ENCODE measurements at regions not wholly inside any gene's neighbourhood (a gene's known extent, or its start where the extent isn't known, plus 50 kb on each side); places are given as distances from the start of the nearest gene placed in this dataset.

DNA sequence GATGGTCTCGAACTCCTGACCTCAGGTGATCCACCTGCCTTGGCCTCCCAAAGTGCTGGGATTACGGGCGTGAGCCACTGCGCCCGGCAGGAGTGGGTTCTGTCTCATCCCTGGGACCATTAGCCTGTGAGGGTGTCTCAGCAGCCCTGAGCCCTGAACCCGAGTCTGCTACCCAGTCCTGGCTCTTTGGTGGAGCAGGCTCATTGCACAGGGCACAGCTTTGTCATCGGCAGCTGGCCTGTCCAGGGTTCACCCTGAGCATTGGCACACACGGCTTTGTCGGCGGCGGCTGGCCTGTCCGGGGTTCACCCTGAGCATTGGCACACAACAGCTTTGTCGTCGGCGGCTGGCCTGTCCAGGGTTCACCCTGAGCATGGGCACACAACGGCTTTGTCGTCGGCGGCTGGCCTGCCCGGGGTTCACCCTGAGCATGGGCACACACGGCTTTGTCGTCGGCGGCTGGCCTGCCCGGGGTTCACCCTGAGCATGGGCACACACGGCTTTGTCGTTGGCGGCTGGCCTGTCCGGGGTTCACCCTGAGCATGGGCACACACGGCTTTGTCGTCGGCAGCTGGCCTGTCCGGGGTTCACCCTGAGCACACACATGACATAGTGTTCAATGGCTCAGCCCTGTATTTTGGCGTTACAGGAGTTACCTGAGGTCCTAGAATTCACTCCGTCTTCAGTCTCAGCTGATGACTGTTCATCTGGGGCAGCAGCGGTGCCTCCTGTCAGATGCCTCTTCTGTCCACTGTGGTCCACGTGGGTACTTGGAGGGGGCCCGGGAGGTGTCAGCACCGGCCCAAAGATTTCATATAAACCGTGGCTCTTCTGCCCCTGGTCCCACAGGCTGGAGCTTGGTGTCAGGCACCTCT lies 1082.5 kb downstream of the BRD1 start:
- ATAC-seq (ENCODE audit: low FRiP score) (no peak), DNase-seq (ENCODE audit: low spot score) (peak; percentile 12)
- TF ChIP-seq, protein P1, sequence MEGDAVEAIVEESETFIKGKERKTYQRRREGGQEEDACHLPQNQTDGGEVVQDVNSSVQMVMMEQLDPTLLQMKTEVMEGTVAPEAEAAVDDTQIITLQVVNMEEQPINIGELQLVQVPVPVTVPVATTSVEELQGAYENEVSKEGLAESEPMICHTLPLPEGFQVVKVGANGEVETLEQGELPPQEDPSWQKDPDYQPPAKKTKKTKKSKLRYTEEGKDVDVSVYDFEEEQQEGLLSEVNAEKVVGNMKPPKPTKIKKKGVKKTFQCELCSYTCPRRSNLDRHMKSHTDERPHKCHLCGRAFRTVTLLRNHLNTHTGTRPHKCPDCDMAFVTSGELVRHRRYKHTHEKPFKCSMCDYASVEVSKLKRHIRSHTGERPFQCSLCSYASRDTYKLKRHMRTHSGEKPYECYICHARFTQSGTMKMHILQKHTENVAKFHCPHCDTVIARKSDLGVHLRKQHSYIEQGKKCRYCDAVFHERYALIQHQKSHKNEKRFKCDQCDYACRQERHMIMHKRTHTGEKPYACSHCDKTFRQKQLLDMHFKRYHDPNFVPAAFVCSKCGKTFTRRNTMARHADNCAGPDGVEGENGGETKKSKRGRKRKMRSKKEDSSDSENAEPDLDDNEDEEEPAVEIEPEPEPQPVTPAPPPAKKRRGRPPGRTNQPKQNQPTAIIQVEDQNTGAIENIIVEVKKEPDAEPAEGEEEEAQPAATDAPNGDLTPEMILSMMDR (IDR thresholded peaks at IDR 0.05): no peak

DNA sequence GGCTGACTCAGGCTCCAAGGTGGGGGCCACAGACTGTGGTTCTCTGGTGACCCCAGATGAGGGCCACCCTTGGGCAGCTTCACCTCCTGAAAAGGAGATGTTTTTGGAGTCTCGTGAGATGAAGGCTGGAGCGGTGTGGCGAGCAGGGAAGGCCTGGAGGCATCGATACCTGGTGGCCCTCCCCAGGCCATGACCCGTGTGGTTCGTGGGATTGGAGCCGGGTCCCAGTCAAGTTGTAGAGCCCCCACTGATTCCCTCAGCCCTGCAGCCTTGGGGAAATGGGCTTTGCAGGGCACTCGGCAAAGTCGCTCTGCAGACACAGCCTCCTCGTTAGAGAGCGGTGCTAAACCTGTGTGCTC lies 1083.4 kb downstream of the BRD1 start:
- ATAC-seq (ENCODE audit: low FRiP score) (no peak), DNase-seq (ENCODE audit: low spot score) (peak; percentile 6)
- TF ChIP-seq, protein P1 (IDR thresholded peaks at IDR 0.05): no peak

DNA sequence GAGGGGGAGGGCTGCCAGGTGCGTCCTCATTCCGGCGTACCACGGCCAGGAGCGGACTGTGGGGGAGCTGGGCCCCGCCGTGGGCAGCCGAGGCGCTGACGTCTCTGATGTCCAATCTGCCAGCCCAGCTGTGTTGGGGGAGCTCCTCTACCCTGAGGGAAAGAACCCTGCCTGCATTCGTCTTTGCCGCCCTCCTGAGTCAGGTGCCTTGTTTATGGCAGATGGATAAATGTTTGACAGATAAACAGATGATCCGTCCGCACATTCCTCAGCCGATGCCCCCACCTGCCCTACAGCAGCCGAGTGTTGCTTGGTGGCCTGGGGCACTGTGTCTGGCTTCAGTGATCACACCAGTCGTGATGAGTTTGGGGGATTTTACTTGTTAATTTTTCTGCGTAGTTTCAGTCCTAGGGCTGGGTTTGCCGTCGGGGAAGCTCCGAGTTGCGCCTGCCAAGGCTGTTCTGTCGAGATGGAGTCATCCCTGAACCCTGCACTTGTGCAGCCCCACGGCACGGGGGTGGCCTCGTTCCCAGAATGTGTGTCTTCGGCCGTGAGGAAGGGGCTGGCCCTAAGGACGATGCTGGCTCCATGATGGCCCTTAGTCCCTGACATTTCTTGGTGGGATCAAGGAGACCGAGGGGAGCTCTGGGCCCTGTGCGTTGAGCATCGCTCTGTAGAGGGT lies 1083.9 kb downstream of the BRD1 start:
- DNase-seq (ENCODE audit: low spot score) (no peak), ATAC-seq (ENCODE audit: low FRiP score) (no peak)
- TF ChIP-seq, protein P1 (IDR thresholded peaks at IDR 0.05): no peak

DNA sequence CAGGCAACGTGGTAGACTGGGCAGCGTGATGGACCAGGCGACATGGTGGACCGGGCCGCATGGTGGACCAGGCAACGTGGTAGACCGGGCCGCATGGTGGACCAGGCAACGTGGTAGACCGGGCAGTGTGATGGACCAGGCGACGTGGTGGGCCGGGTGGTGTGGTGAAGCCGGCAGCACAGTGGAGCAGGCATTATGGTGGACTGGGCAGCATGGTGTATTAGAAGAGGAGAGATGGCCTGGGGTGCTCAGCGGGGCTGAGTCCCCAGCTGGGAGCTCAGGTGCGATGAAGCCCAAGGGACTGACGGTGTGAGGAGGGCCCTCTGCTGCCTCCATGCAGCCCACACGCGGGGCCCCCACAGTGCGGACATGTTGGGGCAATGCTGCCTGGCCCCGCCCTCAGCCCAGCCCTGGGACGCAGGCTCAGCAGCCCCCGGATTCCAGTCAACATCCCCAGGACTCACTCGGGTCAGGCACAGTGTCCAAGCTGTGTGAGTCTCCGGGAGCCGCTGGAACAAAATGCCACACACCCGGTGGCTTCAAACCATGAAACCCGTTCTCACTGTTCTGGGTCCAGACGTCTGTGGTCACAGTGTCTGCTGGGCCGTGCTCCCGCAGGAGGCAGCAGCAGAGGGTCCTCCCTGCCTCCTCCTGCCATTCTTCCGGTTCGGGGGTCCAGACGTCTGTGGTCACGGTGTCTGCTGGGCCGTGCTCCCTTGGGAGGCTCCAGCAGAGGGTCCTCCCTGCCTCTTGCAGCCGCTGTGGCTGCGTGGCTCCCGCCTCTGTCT lies 1084.9 kb downstream of the BRD1 start:
- TF ChIP-seq, protein P1 (IDR thresholded peaks at IDR 0.05): no peak
- DNase-seq (ENCODE audit: low spot score) (peak; percentile 3), ATAC-seq (ENCODE audit: low FRiP score) (peak; percentile 27)

DNA sequence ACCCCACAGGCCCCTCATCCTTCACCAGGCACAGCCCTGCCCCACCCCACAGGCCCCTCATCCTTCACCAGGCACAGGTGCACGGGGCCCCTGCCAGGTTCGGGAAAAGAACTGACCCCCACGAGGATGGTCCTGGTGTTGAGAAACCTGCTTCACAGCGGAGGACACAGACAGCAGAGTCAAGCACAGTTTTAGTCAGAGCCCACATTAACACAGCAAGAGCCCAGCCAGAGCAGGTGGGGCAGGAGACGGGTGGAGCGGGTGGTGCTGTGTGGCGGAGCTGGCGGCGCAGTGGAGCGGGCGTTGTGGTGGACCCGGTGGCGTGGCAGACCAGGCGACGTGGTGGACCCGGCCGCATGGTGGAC lies 1085.5 kb downstream of the BRD1 start:
- peak; percentile 16 for DNase-seq (ENCODE audit: low spot score)
- ATAC-seq (ENCODE audit: low FRiP score): no peak
- TF ChIP-seq, protein P1 (IDR thresholded peaks at IDR 0.05): no peak

DNA sequence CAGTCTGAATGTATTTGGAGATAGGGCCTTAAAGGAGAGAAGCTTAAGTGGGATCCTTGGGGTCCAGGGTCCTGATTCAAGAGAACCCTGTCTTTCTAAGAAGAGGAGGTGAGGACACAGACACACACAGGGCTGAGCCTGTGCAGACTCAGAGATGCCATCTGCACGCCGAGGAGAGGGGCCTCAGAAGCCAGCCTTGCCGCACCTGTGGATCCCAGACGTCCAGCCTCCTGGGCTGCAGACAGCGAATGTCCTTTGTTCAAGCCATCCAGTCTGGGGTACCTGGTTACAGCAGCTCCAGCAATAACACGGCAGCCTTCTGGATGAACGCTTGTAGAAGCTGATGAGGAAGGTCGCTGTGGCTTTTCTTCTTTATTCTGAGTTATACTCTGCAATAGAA lies 1086.1 kb downstream of the BRD1 start:
- ATAC-seq (ENCODE audit: low FRiP score) (no peak), DNase-seq (ENCODE audit: low spot score) (no peak)

More for the DNA sequence above, 1086.1 kb downstream of the BRD1 start:
- TF ChIP-seq, protein P1 (IDR thresholded peaks at IDR 0.05): no peak

Data from omental fat pad (tissue), 3 donors.